NCI-H2029 treated with DMSO at 0.1 percent for 48 hours (cell line): ENCODE measurements at regions not wholly inside any gene's neighbourhood (a gene's known extent, or its start where the extent isn't known, plus 50 kb on each side); places are given as distances from the start of the nearest gene placed in this dataset.
A peak's percentile ranks its signal among the peaks of the same experiment; 100 is the strongest.

Source experiments
- DNase-seq: peaks from one replicate; lab custom pipeline; 2025; lab: John Stamatoyannopoulos, UW

GRCh38 chr3:176714034-176714433, 483.2 kb downstream of the TBL1XR1 start:
- DNase-seq = no peak

GRCh38 chr3:176712191-176712590, 485.1 kb downstream of the TBL1XR1 start:
- no peak for DNase-seq

DNA sequence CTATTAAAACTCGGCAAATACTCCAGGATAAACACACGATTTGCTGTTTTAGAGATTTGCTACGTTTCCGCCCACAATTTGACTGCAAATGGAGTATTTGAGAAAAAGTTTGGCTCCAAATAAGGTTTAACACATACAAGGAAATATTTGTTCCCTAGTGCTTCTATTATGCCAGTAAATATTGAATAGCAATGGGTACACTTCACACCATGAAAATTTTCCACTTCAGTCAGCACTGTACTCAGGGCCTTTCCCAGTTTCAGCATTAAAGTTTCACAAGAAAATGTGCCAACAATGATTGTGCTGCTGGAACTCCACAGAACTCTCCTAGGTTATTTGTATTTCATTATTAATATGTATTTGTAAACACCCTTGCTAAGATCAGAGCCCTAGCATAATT, 498.0 kb downstream of the TBL1XR1 start:
- no peak for DNase-seq

DNA sequence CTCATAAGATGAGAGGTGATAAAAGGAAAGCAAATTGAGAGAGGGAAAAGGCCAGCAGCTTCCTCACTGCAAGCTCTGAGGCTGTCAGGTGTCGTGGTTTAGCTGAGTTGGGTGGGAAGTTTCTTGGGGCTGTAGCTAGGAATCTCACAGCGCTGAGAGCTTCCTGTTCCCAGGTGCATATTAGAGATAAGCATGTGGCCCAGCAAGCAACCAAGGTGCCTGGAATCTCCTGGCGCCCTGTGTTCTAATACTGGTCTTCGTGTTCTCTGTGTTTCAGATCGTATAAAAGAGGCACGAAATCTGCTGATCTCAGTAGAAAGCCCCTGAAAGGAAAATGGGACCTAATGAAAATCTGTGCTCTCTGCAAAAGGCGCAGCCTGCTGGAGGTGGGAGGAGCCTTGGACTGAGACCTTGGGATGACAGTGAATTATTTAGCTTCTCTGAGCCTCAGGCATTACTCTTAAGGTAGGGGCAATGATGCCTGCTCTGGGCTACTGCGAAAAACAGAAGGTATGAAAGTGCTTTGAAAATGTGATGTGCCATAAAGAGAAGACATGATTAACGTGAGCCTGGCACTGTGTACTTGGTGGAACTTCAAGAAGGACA, 499.9 kb downstream of the TBL1XR1 start:
- no peak for DNase-seq

- no peak for DNase-seq
These were observed 500.5 kb downstream of the TBL1XR1 start for GRCh38 chr3:176696816-176697215.

DNA sequence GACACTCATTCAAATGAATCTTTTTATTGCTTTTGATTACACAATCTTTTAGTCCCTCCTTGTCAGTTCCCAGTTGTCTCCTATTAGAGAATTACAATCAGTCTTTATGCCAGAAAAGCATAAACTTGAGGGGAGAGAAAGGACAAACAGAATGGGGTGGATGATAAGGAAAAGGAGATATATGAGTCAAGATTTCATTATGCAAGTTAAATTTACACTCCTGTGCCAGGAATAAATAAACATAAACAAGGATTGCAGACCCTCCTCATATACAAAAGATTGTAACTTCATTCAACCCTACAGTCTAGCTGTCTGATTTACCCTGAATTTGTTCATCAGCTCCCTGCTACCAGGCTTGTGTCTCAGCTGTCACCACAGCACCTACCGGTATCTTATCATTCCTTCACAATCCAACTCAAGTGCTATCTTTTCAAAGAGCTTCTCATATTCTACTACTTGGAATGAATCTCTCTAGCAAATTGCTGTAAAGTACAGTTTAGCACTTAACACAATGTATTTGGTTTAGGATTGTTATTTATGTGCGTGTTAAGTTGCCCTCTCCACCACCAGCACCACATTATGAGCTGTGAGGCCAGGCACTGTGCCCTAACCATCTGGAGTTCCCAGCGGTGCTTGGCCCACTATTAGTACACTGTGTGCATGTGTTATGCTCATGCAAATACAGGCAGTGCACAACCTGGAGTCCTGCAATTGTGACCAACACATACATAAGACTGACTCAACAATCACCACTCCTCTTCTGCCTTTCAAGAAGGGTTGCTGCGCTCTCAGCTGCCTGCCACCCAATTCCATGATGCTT, 504.1 kb downstream of the TBL1XR1 start:
- peak; percentile 18 for DNase-seq

DNA sequence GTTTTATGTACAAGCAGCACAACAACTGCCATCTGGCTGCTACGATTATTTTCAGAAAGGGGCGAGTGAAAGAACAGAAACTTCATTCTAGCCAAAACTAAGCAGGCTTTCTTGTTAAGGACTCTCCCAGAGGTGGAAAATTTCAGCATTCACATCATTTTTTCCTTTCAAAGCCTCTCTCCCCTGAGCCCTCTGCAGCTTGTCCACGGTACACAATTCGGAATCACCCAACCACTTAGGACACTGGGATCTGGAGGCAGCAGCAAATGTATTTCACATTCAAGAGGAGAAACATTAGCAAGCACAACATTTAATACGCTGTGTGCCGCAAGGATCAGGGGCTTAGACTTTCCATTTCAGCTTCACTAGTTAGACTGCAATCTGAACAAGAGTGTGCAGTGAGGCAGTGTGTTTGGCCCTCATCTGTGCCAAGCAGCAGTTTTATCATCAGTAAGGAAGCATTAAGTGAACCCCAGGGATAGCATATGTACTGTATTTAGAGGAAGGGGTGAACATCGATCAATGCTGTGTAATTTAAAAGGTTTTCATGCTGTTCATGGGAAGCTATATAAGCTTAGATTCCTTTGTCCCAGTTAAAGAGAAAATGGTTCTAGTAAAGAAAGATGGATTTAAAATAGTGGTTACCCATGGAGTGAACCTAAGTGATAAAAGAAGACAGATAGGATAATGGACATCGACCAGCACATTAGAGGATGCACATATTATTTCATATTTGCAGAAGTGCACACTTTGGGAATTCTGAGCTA, 504.9 kb downstream of the TBL1XR1 start:
- no peak for DNase-seq

DNA sequence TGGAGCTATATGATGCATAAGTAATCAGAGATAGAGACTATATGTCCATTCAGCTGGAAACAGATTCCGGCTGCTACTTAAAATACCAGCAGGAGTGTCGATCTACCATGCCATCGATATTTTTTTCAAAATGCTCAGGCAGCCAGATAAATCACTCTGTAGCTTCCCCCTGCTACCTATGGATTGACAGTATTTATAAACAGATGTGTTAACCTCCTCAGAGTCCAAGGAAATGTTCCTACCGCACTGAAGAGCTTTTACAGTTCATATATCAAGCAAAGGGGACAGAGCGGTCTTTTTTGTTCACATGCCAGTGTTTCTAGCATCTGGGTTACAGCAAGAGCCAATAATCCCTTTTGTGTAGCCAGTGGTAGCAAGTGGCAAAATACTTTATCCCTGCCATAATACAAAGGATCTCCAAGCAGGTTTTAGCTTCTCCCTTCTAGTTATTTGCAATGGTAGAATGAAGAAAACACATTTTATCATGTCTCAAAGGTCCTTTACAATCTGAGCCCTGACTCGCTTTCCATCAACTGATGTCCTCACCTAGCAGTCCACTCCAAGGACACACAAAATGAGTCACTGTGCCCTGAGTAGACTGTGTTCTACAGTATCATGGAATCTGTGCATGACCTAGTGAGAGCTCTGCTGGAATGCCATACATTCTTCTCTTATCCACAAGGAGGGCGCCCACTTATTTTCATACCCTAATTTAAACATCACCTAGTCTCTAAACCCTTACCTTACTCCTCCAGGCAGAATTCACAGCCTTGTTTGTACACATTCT, 507.0 kb downstream of the TBL1XR1 start:
- DNase-seq = no peak

DNA sequence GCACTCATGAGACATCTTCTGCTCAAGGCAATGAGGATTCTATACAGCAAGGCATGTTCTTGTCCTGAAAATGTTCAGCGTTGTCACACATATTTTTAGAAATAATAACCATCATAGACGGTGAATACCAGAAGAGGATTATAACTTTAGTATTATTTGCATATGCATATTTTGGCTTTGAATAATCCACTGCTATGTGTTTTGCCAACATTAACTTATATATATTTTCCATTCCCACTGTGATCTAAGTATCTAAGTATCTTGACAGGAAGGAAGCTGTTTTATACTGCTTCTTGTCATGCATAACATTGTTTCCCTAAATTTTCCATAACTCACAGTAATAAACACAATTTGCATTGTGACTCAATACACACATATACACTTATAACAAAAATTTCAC, 509.5 kb downstream of the TBL1XR1 start:
- no peak for DNase-seq

DNA sequence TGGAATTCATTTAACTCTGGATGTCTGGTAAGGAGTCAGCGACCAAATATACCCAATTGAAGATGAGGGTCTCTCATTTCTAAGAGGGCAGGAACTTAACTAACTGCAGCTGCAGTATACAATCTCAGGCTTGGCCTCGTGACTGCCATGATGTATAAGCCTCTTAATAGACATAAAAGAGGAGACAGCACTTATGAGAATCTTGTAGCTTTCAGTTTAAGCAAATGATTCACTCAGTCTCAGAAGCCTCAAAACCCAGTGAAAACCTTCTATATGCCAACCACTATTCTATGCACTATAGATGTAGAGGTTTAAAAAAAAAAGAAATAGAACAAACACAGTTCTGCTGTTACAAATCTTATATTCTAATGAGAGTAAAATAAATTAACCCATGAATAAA, 513.9 kb downstream of the TBL1XR1 start:
- no peak for DNase-seq

DNA sequence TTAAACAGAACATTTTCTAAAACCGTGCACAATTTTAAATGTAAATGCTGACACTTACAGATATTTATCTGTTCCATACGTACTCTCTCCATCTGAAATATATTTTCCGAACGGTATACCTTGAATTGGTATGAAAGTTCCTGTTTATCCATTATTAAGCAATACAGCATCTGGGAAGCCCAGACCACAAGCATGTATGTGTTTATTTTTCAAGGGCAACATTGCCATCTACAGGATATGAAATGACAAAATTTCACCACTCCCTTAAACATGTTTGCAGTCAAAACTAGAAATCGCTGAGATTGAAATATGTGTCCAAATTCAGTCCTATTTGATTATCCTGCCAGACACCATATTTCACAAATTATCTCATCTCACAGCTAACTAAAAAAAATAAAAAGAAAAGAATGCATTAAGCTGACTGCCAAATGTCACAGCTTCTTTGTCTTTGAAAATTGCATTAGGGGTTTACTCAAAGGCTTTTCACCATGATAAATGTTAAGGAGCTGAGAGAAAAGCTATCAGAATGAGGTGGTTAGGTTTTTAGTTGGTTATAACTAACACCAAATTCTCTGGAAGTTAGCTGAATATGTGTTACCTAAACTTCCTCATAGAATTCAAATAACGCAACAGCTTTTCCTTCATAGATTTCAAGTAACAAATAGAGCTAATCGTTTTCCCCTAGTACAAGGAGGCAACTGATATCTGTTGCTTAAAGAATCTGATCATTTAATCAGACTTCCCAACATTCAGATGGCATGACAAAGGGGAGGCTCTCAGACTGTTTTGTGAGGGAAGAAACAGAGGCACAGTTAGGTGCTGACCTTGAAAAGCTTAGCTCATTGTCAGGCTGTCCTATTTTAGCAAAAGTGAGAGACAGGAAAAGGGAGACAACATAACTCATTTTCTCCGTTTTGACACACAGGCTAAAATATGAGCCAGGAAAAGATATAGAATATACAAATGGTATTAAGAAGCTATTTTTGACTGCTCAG, 533.1 kb downstream of the TBL1XR1 start:
- DNase-seq = peak; percentile 83

- peak; percentile 43 for DNase-seq
These were observed 533.9 kb downstream of the TBL1XR1 start for GRCh38 chr3:176663387-176663786.

DNA sequence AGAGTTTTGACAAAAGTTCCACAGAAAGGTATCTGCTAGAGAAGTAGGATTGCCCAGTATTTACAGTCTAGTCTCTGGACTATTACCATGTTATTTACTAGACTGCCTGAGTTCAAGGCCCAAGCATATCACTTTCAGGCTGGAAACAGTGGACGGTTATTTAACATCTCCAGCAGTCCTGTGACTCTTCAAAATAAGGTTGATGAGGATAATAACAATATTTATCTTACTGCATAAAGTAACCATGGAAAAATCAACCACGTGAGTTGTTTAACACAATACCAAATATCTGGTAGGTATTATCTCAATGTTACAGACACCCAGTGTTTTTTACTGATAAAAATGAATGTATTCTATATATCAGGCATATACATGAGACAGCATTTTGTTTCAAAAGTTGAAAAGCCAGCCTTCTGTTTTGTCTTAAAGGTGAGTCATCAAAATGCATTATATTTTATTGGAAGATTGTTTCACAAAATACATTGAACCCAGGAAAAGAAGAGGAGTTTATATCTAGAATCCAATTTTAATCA, 535.8 kb downstream of the TBL1XR1 start:
- no peak for DNase-seq

DNA sequence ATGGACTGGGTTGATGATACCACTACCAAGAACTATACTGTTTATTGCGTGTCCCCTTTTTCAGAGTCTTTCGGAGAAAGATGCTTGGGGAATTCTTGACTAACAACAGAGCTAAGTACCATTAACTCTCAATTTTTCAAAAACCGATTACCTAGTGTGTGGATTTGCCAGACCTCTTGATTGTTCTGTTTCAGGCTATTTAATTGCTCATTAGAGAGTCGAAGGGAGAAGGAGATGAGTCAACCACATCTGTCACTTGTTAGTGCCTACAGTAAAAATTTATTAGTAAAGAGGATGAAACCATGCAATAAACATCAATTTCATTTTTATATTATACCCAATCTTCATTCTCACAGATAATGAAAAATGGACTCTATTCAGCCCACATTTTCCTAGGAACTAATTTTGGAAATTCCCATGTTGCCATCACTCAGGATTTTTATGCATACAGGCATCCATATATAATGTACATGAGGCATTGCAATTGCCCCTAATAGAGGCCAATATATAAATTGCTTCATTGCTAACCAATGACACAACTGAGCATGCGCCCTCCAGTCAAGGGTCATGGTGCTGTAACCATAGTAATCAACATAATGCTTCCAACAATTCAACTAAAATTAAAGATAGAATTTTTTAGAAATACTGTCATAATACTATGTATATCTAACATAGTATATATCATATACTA, 541.7 kb downstream of the TBL1XR1 start:
- DNase-seq = no peak

DNA sequence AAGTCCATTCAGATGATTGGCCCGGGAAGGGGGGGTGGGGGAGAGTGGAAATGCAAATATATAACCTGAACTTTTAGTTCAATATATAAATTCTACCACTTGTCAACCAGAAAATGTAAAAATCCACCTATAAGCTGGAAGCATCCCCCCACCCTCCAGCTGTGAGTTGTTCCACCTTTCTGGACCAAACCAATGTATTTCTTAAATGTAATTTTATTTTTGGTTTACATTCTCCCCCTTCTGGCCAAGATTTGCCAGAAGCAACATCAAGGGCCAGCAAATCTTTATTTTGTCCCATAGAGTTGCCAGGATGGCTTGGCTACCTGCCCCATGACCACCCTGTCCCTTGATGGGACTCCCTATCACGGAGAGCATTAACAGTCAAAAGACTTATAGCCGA, 545.7 kb downstream of the TBL1XR1 start:
- no peak for DNase-seq

- no peak for DNase-seq
These were observed 546.8 kb downstream of the TBL1XR1 start for GRCh38 chr3:176650478-176650877.

DNA sequence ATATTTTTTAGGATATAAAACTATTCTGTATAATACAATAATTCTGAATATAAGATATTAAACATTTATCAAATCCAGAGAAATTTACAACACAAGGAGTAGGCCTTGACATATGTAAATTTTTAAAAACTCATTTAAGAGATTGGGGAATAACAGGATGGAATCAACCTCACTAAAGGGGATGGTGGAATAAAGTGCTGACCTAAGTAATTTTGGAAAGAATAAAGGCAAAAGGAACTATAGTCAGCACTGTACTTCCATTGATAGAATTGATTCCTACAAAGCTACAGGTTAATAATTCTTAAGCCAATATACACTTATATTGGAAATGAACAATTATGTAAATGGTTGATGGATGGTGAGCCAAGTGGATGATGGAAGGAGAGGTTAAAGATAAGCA, 549.3 kb downstream of the TBL1XR1 start:
- DNase-seq = no peak

DNA sequence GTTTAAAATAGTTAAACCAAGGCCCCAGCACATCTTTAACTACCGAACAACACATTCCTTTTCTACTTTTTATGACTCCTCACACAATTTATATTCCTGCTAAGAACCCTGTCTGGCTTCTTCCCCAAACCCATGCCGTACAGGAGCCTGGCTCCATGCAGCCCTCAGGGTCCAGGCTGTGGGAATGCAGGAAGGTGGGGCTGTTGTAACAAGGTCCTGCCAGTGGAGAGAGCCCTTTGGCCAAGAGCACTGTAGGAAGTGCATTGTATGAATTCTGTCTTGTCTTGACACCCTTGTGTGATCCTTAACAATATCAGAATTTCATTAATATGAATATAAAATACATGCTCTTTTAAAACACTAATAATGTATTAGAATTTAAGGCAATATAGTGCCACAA, 563.8 kb downstream of the TBL1XR1 start:
- DNase-seq = no peak

- no peak for DNase-seq
These were observed 564.4 kb downstream of the TBL1XR1 start for GRCh38 chr3:176632925-176633324.

DNA sequence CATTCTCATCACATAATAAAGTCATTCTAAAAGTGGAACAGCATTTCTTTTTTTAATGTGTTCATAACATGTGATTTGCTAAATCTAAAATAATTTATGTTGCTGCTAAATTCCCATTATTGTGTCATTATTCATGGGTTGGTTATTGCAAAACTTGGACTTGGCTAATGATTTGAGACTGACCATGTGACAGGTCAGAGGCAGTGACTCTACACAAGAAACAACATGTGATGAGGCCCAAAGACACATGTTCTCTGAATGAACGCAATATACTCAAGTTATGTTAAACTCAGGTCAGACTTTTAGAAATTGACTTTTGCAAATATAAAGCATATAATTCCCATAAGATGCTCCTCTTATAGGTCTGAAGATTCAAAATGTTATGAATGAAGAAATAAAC, 566.1 kb downstream of the TBL1XR1 start:
- DNase-seq = no peak
